ENCODE measurements at regions not wholly inside any gene's neighbourhood (a gene's known extent, or its start where the extent isn't known, plus 50 kb on each side); places are given as distances from the start of the nearest gene placed in this dataset.

DNA sequence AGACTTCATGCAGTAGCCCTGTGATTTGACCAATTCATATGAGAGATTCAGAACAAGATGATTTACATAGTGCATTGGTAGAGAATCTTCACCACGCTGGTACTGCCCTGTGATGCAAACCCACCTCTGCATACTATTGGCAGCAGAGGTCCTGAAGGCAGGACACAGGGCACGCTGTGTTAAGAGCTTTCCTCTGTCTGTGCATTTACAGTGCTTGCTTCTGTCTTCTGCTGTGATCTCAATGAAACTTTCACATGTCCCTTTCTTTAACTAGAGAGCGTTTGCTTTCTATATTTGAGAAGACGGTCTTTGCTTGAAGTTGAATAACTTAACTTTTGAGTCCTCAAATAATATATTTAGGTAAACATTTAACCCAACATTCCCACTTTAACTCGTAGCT lies 219.0 kb upstream of the SPRY2 start:
- TF ChIP-seq, protein P1, sequence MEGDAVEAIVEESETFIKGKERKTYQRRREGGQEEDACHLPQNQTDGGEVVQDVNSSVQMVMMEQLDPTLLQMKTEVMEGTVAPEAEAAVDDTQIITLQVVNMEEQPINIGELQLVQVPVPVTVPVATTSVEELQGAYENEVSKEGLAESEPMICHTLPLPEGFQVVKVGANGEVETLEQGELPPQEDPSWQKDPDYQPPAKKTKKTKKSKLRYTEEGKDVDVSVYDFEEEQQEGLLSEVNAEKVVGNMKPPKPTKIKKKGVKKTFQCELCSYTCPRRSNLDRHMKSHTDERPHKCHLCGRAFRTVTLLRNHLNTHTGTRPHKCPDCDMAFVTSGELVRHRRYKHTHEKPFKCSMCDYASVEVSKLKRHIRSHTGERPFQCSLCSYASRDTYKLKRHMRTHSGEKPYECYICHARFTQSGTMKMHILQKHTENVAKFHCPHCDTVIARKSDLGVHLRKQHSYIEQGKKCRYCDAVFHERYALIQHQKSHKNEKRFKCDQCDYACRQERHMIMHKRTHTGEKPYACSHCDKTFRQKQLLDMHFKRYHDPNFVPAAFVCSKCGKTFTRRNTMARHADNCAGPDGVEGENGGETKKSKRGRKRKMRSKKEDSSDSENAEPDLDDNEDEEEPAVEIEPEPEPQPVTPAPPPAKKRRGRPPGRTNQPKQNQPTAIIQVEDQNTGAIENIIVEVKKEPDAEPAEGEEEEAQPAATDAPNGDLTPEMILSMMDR (IDR thresholded peaks at IDR 0.05) = no peak
- TF ChIP-seq POLR2A (IDR thresholded peaks at IDR 0.05) (no peak), POLR2AphosphoS5 (IDR thresholded peaks at IDR 0.05) (no peak)
